Neural progenitor cell (in vitro differentiated cells): ENCODE measurements at regions not wholly inside any gene's neighbourhood (a gene's known extent, or its start where the extent isn't known, plus 50 kb on each side); places are given as distances from the start of the nearest gene placed in this dataset.

Experiments
- DNase-seq: peaks from one replicate; pipeline ENCODE4 v3.0.0-alpha.2; 2016; ENCODE audit warnings: low spot score
- H2AFZ ChIP-seq: fragments of 200-600 bp; sonication (generic); replicated peaks from 2 replicates; pipeline ENCODE4 v1.6.1; 2016; ENCODE audit warnings: antibody characterized with exemption
- H3F3A ChIP-seq: fragments of 200-600 bp; sonication (generic); 2 replicates; pipeline ENCODE4 v1.6.1; 2016; ENCODE audit warnings: antibody characterized with exemption, low read depth
- H3K27ac ChIP-seq: fragments of 200-600 bp; sonication (generic); 2 replicates; pipeline ENCODE4 v1.5.1; 2016; ENCODE audit warnings: mild to moderate bottlenecking
- H3K27me3 ChIP-seq: fragments of 200-600 bp; sonication (generic); 2 replicates; pipeline ENCODE4 v1.6.1; 2016; ENCODE audit warnings: mild to moderate bottlenecking, moderate library complexity
- H3K36me3 ChIP-seq: fragments of 200-600 bp; sonication (generic); 2 replicates; pipeline ENCODE4 v1.5.1; 2016
- H3K4me1 ChIP-seq: fragments of 200-600 bp; sonication (generic); 2 replicates; pipeline ENCODE4 v1.6.1; 2016; ENCODE audit warnings: mixed run types
- H3K4me2 ChIP-seq: fragments of 200-600 bp; sonication (generic); 2 replicates; pipeline ENCODE4 v1.6.1; 2016
- H3K4me3 ChIP-seq: fragments of 200-600 bp; sonication (generic); 2 replicates; pipeline ENCODE4 v1.5.1; 2016
- H3K79me2 ChIP-seq: fragments of 200-600 bp; sonication (generic); 2 replicates; pipeline ENCODE4 v1.6.1; 2016; ENCODE audit warnings: low read depth
- H3K9ac ChIP-seq: fragments of 200-600 bp; sonication (generic); 2 replicates; pipeline ENCODE4 v1.6.1; 2016
- H3K9me3 ChIP-seq: fragments of 200-600 bp; sonication (generic); 2 replicates; pipeline ENCODE4 v1.5.1; 2016; ENCODE audit warnings: low read depth
- H4K20me1 ChIP-seq: fragments of 200-600 bp; sonication (generic); 2 replicates; pipeline ENCODE4 v1.6.1; 2016; ENCODE audit warnings: low read depth
- H3K27ac Mint-ChIP-seq: 3 replicates; pipeline ENCODE4 v1.8.0; 2021; ENCODE audit warnings: mixed read lengths
- H3K27me3 Mint-ChIP-seq: 2 replicates; pipeline ENCODE4 v1.8.0; 2022; ENCODE audit warnings: low read depth, mild to moderate bottlenecking, inconsistent platforms, moderate library complexity, mixed read lengths; ENCODE audit not compliant: insufficient read depth
- H3K36me3 Mint-ChIP-seq: 3 replicates; pipeline ENCODE4 v1.8.0; 2021; ENCODE audit warnings: mixed read lengths
- H3K4me1 Mint-ChIP-seq: 3 replicates; pipeline ENCODE4 v1.8.0; 2021; ENCODE audit warnings: mixed read lengths
- H3K4me3 Mint-ChIP-seq: 3 replicates; pipeline ENCODE4 v1.8.0; 2021; ENCODE audit warnings: mild to moderate bottlenecking, moderate library complexity, mixed read lengths
- H3K9me3 Mint-ChIP-seq: 3 replicates; pipeline ENCODE4 v1.8.0; 2020; ENCODE audit warnings: mixed read lengths
- CTCF ChIP-seq: fragments of 200-600 bp; sonication (generic); IDR thresholded peaks from 2 replicates; pipeline ENCODE4 v1.5.1; 2017; ENCODE audit warnings: antibody characterized with exemption, mild to moderate bottlenecking
- EZH2 ChIP-seq: fragments of 200-600 bp; sonication (generic); IDR thresholded peaks from 2 replicates; pipeline ENCODE4 v1.6.1; 2017; ENCODE audit warnings: antibody characterized with exemption, mild to moderate bottlenecking, moderate library complexity
- EZH2phosphoT487 ChIP-seq: fragments of 200-600 bp; sonication (generic); IDR thresholded peaks from 2 replicates; pipeline ENCODE4 v1.6.1; 2017; ENCODE audit warnings: antibody characterized with exemption

GRCh38 chr7:94251-94801 lies 98.0 kb upstream of the FAM20C start:
- no peak overlapping the region for H3K27ac Mint-ChIP-seq

GRCh38 chr7:95180-95862 lies 97.0 kb upstream of the FAM20C start:
- Histone ChIP-seq H4K20me1 (peaks cover 8% of the 10 kb centered on the region), H3K4me3 (no peak overlapping the region), H3K9me3 (no peaks in the 10 kb centered on the region), H3K36me3 (no peaks in the 10 kb centered on the region), H3K79me2 (no peaks in the 10 kb centered on the region), H3K4me1 (peaks cover 33% of the 10 kb centered on the region), H3K27ac (no peak overlapping the region), H2AFZ (no peak overlapping the region), H3K27me3 (peaks cover 44% of the 10 kb centered on the region), H3F3A (peaks cover 51% of the 10 kb centered on the region), H3K9ac (no peak overlapping the region), H3K4me2 (no peak overlapping the region)
- H3K27ac Mint-ChIP-seq: peak overlapping the region; percentile 40
- TF ChIP-seq EZH2phosphoT487: no peak
- no peak for TF ChIP-seq EZH2
- H3K4me1 Mint-ChIP-seq: peaks cover 46% of the 10 kb centered on the region
- H3K36me3 Mint-ChIP-seq: peaks cover 1% of the 10 kb centered on the region
- no peak overlapping the region for H3K4me3 Mint-ChIP-seq
- H3K27me3 Mint-ChIP-seq: peaks cover 14% of the 10 kb centered on the region
- DNase-seq: no peak
- peaks cover 3% of the 10 kb centered on the region for H3K9me3 Mint-ChIP-seq

More at GRCh38 chr7:94251-94801, 98.0 kb upstream of the FAM20C start:
- DNase-seq: no peak
- H2AFZ ChIP-seq: no peak overlapping the region
- no peaks in the 10 kb centered on the region for H3K79me2 ChIP-seq
- no peak for TF ChIP-seq EZH2phosphoT487
- TF ChIP-seq CTCF: no peak
- Mint-ChIP-seq H3K4me1 (peaks cover 53% of the 10 kb centered on the region), H3K9me3 (peaks cover 3% of the 10 kb centered on the region), H3K27me3 (peaks cover 14% of the 10 kb centered on the region), H3K36me3 (peaks cover 1% of the 10 kb centered on the region), H3K4me3 (no peak overlapping the region)
- no peak overlapping the region for H3K27ac ChIP-seq
- H3K36me3 ChIP-seq: no peaks in the 10 kb centered on the region
- H3F3A ChIP-seq: peaks cover 58% of the 10 kb centered on the region
- peaks cover 8% of the 10 kb centered on the region for H4K20me1 ChIP-seq
- H3K4me1 ChIP-seq: peaks cover 41% of the 10 kb centered on the region
- H3K9me3 ChIP-seq: no peaks in the 10 kb centered on the region
- peaks cover 49% of the 10 kb centered on the region for H3K27me3 ChIP-seq
- no peak overlapping the region for H3K4me3 ChIP-seq
- H3K4me2 ChIP-seq: no peak overlapping the region
- H3K9ac ChIP-seq: no peak overlapping the region

DNA sequence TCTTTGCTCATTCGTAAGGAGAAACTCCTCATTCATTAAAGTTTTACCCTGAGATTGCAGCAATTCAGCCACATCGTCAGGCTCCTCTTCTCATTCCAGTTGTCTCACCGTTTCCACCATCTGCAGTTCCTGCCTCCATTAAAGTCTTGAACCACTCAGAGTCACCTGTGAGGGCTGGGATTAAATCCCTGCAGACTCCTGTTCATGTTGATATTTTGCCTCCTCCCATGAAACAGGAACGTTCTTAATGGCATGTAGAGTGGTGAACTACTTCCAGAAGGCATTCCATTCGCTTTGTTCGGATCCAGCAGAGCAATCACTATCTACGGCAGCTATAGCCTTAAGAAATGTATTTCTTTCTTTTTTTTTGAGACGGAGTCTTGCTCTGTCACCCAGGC lies 96.5 kb upstream of the FAM20C start:
- Histone ChIP-seq H3K4me3 (no peak overlapping the region), H3F3A (peaks cover 45% of the 10 kb centered on the region), H3K36me3 (no peaks in the 10 kb centered on the region), H3K27me3 (peaks cover 44% of the 10 kb centered on the region), H3K4me2 (no peak overlapping the region), H3K9ac (no peak overlapping the region), H3K9me3 (no peaks in the 10 kb centered on the region), H3K79me2 (no peaks in the 10 kb centered on the region), H4K20me1 (peaks cover 8% of the 10 kb centered on the region), H2AFZ (no peak overlapping the region), H3K27ac (no peak overlapping the region), H3K4me1 (peaks cover 27% of the 10 kb centered on the region)
- DNase-seq: no peak
- H3K9me3 Mint-ChIP-seq: peaks cover 3% of the 10 kb centered on the region
- peaks cover 11% of the 10 kb centered on the region for H3K27me3 Mint-ChIP-seq
- H3K36me3 Mint-ChIP-seq: peaks cover 1% of the 10 kb centered on the region
- no peak overlapping the region for H3K4me3 Mint-ChIP-seq
- H3K27ac Mint-ChIP-seq: peak overlapping the region; percentile 40
- H3K4me1 Mint-ChIP-seq: peaks cover 40% of the 10 kb centered on the region
- TF ChIP-seq EZH2phosphoT487 (no peak), EZH2 (no peak), CTCF (no peak)

- H3K4me1 Mint-ChIP-seq: peaks cover 30% of the 10 kb centered on the region
- Histone ChIP-seq H3F3A (peaks cover 35% of the 10 kb centered on the region), H3K4me3 (no peak overlapping the region), H3K9ac (no peak overlapping the region), H3K4me2 (no peak overlapping the region), H2AFZ (no peak overlapping the region), H3K79me2 (no peaks in the 10 kb centered on the region), H3K27ac (no peak overlapping the region), H3K27me3 (peaks cover 44% of the 10 kb centered on the region), H3K36me3 (no peaks in the 10 kb centered on the region), H3K9me3 (no peaks in the 10 kb centered on the region), H4K20me1 (peaks cover 2% of the 10 kb centered on the region), H3K4me1 (peaks cover 19% of the 10 kb centered on the region)
- peaks cover 9% of the 10 kb centered on the region for H3K27me3 Mint-ChIP-seq
- TF ChIP-seq EZH2phosphoT487 (no peak), EZH2 (no peak), CTCF (no peak)
- no peak for DNase-seq
- peaks cover 1% of the 10 kb centered on the region for H3K36me3 Mint-ChIP-seq
- no peak overlapping the region for H3K4me3 Mint-ChIP-seq
- no peak overlapping the region for H3K27ac Mint-ChIP-seq
- peaks cover 3% of the 10 kb centered on the region for H3K9me3 Mint-ChIP-seq
These were observed 95.5 kb upstream of the FAM20C start for GRCh38 chr7:96861-97260.
